CD4-positive, alpha-beta T cell (primary cell): ENCODE measurements at regions not wholly inside any gene's neighbourhood (a gene's known extent, or its start where the extent isn't known, plus 50 kb on each side); places are given as distances from the start of the nearest gene placed in this dataset.

Experiments
- ATAC-seq: fragments of 200-7000 bp; cut with Tn5 transposase; one replicate; pipeline ENCODE4 v1.10.0; 2022; ENCODE audit warnings: mild to moderate bottlenecking; ENCODE audit not compliant: poor library complexity
- CTCF ChIA-PET: fragments of 350-600 bp; sonication (Branson Sonifier 250); formaldehyde crosslinking; loops from one replicate; lab custom pipeline; 2021; ENCODE audit warnings: antibody characterized with exemption, inconsistent platforms; lab: Charles Lee
- POLR2A ChIA-PET: fragments of 350-600 bp; sonication (Branson Sonifier 250); formaldehyde crosslinking; loops from one replicate; lab custom pipeline; 2021; ENCODE audit warnings: antibody characterized with exemption, inconsistent platforms; lab: Charles Lee
- DNase-seq, 14 experiments: peaks; one replicate each; pipeline ENCODE4 v3.0.0-alpha.2; 2013 to 2020; ENCODE audit warnings: mixed read lengths in 2 of 14
- H3K27ac ChIP-seq, 2 donors: one replicate each; pipeline versions ENCODE4 v1.5.1 to v1.7.0; 2013; ENCODE audit warnings: low read length in 2 of 2, low read depth in 1 of 2, mild to moderate bottlenecking in 1 of 2
- H3K27me3 ChIP-seq, 2 experiments: 1 replicate in 1 of 2; 2 replicates in 1 of 2; pipeline versions ENCODE4 v1.6.1 to v1.7.0; 2013; ENCODE audit warnings: low read length in 2 of 2, control low read depth in 1 of 2, mild to moderate bottlenecking in 1 of 2, moderate library complexity in 1 of 2; ENCODE audit not compliant: insufficient read depth in 2 of 2, control insufficient read depth in 1 of 2
- H3K36me3 ChIP-seq: one replicate; pipeline ENCODE4 v1.6.1; 2013; ENCODE audit warnings: low read length, control low read depth; ENCODE audit not compliant: insufficient read depth
- H3K4me1 ChIP-seq: one replicate; pipeline ENCODE4 v1.6.1; 2013; ENCODE audit warnings: low read length, control low read depth; ENCODE audit not compliant: insufficient read depth
- H3K4me3 ChIP-seq: one replicate; pipeline ENCODE4 v1.5.1; 2013; ENCODE audit warnings: mild to moderate bottlenecking, low read length, moderate library complexity
- H3K9me3 ChIP-seq, 2 experiments: 1 replicate in 1 of 2; 2 replicates in 1 of 2; pipeline versions ENCODE4 v1.6.1 to v1.7.0; 2013; ENCODE audit warnings: low read length in 2 of 2, mild to moderate bottlenecking in 2 of 2, control low read depth in 1 of 2, moderate library complexity in 1 of 2; ENCODE audit not compliant: control insufficient read depth in 1 of 2, insufficient read depth in 1 of 2
- H3K27ac Mint-ChIP-seq: one replicate; pipeline ENCODE4 v1.8.0; 2020; ENCODE audit warnings: mixed read lengths
- H3K27me3 Mint-ChIP-seq: one replicate; pipeline ENCODE4 v1.8.0; 2021; ENCODE audit warnings: mixed read lengths
- H3K36me3 Mint-ChIP-seq: one replicate; pipeline ENCODE4 v1.8.0; 2021; ENCODE audit warnings: low read depth, mixed read lengths
- H3K4me1 Mint-ChIP-seq: one replicate; pipeline ENCODE4 v1.8.0; 2021; ENCODE audit warnings: low read depth, mixed read lengths
- H3K4me3 Mint-ChIP-seq: one replicate; pipeline ENCODE4 v1.8.0; 2020; ENCODE audit warnings: mild to moderate bottlenecking, mixed read lengths
- H3K9me3 Mint-ChIP-seq: one replicate; pipeline ENCODE4 v1.8.0; 2020; ENCODE audit warnings: mixed read lengths
- intact Hi-C, 2 experiments: fragments of 100-400 bp; cut with DNase I in 1 of 2; cut with micrococcal nuclease in 1 of 2; formaldehyde crosslinking; loops; one replicate each; pipeline versions ENCODE4 v1.15.1 to v1.9.0; 2023 to 2025; cut with DNase I, micrococcal nuclease
- TF ChIP-seq, protein P1 (sequence below): fragments of 200-600 bp; IDR thresholded peaks from one replicate; pipeline ENCODE4 v1.8.0; 2022; ENCODE audit warnings: antibody characterized with exemption, mild to moderate bottlenecking

DNA sequence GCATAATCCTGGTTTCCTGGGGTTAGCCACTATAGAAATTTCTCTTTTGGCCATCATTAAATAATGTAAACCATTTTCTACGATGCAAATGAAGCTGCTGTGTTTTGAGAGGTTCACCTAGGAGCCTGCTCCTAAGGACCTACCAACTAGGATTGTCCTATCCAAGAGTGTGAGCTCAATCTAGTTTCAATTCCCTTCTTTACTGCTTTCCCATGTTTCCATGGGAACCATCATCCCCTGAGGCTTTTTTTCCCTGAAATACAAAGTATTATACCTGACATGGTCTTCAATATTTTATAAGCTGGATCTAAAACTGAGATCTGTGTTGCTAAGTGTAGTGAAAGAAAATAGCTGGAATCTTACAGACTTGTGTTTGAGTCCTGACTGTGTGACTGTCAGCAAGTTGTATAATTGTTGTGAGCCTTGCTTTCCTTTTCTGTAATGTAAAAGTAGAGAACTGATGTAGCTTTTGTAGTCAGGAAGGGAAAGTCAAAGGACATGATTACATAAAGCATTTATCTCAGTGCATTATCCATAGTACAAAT lies 453.2 kb downstream of the PRR16 start:
- TF ChIP-seq, protein P1, sequence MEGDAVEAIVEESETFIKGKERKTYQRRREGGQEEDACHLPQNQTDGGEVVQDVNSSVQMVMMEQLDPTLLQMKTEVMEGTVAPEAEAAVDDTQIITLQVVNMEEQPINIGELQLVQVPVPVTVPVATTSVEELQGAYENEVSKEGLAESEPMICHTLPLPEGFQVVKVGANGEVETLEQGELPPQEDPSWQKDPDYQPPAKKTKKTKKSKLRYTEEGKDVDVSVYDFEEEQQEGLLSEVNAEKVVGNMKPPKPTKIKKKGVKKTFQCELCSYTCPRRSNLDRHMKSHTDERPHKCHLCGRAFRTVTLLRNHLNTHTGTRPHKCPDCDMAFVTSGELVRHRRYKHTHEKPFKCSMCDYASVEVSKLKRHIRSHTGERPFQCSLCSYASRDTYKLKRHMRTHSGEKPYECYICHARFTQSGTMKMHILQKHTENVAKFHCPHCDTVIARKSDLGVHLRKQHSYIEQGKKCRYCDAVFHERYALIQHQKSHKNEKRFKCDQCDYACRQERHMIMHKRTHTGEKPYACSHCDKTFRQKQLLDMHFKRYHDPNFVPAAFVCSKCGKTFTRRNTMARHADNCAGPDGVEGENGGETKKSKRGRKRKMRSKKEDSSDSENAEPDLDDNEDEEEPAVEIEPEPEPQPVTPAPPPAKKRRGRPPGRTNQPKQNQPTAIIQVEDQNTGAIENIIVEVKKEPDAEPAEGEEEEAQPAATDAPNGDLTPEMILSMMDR = no peak
- DNase-seq (no peak), ATAC-seq (no peak)
- Histone ChIP-seq H3K4me1 (no peaks in the 10 kb centered on the region), H3K27me3 (no peaks in the 10 kb centered on the region), H3K4me3 (no peak overlapping the region), H3K9me3 (no peaks in the 10 kb centered on the region), H3K36me3 (no peaks in the 10 kb centered on the region), H3K27ac (no peak overlapping the region)
- Mint-ChIP-seq H3K27me3 (no peaks in the 10 kb centered on the region), H3K27ac (no peak overlapping the region), H3K4me1 (no peaks in the 10 kb centered on the region), H3K4me3 (no peak overlapping the region), H3K9me3 (peaks cover 3% of the 10 kb centered on the region), H3K36me3 (no peaks in the 10 kb centered on the region)
- CTCF ChIA-PET = no interaction called here
- intact Hi-C loops = no loop called here
- POLR2A ChIA-PET = no interaction called here

DNA sequence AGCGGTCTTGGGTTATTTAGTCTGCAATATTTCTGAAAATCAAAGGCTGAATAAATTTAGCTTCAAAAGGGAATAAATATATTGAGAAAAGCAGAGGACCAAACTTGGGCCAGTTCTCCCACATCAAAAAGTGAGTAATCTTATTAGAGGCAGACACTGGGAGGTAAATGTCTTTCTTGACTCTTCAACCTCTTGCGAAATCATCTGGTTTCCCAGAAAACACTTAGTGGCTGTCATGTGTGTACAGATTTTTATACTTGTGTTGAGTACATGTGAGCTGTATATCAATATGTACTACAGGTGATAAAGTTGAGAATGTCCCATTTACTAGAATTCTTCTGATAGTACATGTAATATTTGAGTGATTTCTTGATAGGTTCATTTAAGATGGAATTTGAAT lies 454.9 kb downstream of the PRR16 start:
- no peak overlapping the region for H3K27ac ChIP-seq
- DNase-seq (no peak), ATAC-seq (no peak)
- Mint-ChIP-seq H3K27me3 (no peaks in the 10 kb centered on the region), H3K4me3 (no peak overlapping the region), H3K36me3 (no peaks in the 10 kb centered on the region), H3K4me1 (no peaks in the 10 kb centered on the region), H3K27ac (no peak overlapping the region), H3K9me3 (peaks cover 6% of the 10 kb centered on the region)
- no peaks in the 10 kb centered on the region for H3K27me3 ChIP-seq
- TF ChIP-seq, protein P1 = no peak
- intact Hi-C loops = no loop called here
- no peaks in the 10 kb centered on the region for H3K9me3 ChIP-seq
- H3K4me3 ChIP-seq = no peak overlapping the region
- CTCF ChIA-PET = no interaction called here
- no peaks in the 10 kb centered on the region for H3K4me1 ChIP-seq
- POLR2A ChIA-PET = no interaction called here
- H3K36me3 ChIP-seq = no peaks in the 10 kb centered on the region

DNA sequence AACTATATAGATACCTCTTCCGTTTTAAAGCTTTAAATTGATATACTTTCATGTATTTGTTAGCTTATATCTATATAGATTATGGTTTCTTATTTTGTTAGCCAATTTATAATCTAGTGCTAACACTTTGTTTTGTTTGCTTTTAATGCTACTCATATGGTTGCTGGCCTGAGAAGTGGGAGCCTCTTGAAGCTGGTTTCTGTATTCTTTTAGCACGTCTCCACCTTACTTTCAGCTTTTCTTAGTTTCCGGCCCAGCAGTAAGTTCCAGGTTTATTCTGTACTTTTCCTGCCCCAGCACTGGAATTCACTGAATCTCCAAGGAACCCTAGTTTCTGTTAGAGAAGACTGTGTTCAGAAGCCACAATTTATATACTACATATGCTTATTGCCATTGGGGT lies 458.9 kb downstream of the PRR16 start:
- ATAC-seq = no peak
- Mint-ChIP-seq H3K27ac (no peak overlapping the region), H3K36me3 (no peaks in the 10 kb centered on the region), H3K4me3 (no peak overlapping the region), H3K9me3 (peaks cover 10% of the 10 kb centered on the region), H3K27me3 (no peaks in the 10 kb centered on the region), H3K4me1 (no peaks in the 10 kb centered on the region)
- TF ChIP-seq, protein P1 = no peak
- ChIA-PET POLR2A (no interaction called here), CTCF (no interaction called here)
- intact Hi-C loops = no loop called here
- Histone ChIP-seq H3K27ac (no peak overlapping the region), H3K4me1 (no peaks in the 10 kb centered on the region), H3K9me3 (peaks cover 0 to 4% of the 10 kb centered on the region in 2 experiments), H3K4me3 (no peak overlapping the region), H3K36me3 (no peaks in the 10 kb centered on the region), H3K27me3 (no peaks in the 10 kb centered on the region)
- DNase-seq = no peak
